ENCODE measurements at regions not wholly inside any gene's neighbourhood (a gene's known extent, or its start where the extent isn't known, plus 50 kb on each side); places are given as distances from the start of the nearest gene placed in this dataset.
"Not testable (repeated sequence)": the region's sequence is repeated elsewhere in the genome, so short reads cannot be mapped to it uniquely, and the experiment has no call there.

DNA sequence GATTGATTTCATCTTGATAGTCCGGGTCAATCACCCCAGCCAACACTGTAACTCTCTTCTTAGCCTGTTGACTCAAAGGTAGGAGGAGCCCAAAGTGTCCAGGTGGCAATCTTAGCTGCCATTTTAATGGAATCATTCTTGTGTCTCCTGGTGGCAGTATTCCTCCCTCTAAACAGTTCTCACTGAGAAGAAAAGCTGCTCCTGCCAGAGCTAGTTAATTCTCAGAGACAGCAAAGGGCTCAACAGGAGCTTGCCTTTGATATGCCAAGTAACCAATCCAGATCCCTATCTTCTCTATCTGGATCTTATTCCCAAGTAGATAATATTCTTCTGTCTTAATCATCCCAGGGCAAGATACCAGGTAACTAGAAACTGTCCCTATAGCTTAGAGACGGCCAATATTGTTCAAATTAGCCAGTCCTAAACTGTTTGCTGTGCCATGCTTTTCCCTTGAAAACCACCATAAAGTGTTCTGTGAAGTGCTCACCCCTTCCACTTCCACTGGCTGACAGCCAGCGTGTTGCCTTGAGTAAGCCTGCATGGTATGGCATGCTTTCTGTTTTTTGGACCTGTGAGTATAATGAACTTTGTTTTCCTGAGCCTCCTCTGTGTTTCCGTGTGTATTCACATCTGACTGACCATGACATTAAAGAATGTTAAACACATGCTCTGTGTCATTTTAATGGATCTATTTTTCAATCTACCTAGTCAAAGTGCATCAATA, 463.7 kb upstream of the SLITRK5 start:
- DNase-seq (ENCODE audit: low read depth): peak; percentile 0
- TF ChIP-seq, protein P1, sequence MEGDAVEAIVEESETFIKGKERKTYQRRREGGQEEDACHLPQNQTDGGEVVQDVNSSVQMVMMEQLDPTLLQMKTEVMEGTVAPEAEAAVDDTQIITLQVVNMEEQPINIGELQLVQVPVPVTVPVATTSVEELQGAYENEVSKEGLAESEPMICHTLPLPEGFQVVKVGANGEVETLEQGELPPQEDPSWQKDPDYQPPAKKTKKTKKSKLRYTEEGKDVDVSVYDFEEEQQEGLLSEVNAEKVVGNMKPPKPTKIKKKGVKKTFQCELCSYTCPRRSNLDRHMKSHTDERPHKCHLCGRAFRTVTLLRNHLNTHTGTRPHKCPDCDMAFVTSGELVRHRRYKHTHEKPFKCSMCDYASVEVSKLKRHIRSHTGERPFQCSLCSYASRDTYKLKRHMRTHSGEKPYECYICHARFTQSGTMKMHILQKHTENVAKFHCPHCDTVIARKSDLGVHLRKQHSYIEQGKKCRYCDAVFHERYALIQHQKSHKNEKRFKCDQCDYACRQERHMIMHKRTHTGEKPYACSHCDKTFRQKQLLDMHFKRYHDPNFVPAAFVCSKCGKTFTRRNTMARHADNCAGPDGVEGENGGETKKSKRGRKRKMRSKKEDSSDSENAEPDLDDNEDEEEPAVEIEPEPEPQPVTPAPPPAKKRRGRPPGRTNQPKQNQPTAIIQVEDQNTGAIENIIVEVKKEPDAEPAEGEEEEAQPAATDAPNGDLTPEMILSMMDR (conservative IDR thresholded peaks at IDR 0.05; ENCODE audit: low read depth, low read length): no peak

DNA sequence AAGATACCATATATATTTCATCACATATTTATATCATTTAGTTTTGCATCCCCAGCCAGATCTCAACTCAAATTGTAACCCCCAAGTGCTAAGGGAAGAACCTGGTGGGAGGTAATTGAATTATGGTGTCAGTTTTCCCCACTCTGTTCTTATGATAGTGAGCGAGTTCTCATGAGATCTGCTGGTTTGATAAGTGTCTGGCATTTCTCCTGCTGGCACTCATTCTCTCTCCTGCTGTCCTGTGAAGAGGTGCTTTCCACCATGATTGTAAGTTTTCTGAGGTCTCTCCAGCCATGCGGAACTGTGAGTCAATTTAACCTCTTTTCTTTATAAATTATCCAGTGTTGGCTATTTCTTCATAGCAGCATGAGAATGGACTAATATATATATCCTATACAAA, 462.5 kb upstream of the SLITRK5 start:
- H3K4me3 ChIP-seq (ENCODE audit: low read length): no peak overlapping the region
- TF ChIP-seq, protein P1 (conservative IDR thresholded peaks at IDR 0.05; ENCODE audit: low read depth, low read length): no peak
- DNase-seq (ENCODE audit: low read depth): no peak

More for the DNA sequence above, 463.7 kb upstream of the SLITRK5 start:
- no peak overlapping the region for H3K4me3 ChIP-seq (ENCODE audit: low read length)

DNA sequence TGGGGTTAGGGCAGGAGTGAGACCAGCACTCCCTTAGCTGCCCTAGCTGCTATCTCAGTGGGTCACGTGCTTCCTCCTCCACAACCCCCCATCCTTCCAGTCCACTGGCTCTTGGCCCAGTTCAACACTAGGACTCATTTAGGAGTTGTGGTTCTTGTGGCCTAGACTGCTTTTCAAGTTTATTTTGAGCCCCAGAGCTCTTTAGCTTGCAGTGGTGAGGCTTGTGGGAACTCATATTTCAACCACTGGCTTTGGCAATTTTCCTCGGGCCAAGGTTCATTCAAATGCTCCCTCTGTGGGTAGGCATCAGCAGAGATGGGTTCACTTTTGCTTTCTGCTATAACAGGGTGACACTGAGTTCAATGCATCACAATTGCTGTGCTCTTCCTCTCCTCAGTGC, 436.2 kb upstream of the SLITRK5 start:
- H3K4me3 ChIP-seq (ENCODE audit: low read length): no peak overlapping the region
- TF ChIP-seq, protein P1 (conservative IDR thresholded peaks at IDR 0.05; ENCODE audit: low read depth, low read length): no peak
- DNase-seq (ENCODE audit: low read depth): no peak

DNA sequence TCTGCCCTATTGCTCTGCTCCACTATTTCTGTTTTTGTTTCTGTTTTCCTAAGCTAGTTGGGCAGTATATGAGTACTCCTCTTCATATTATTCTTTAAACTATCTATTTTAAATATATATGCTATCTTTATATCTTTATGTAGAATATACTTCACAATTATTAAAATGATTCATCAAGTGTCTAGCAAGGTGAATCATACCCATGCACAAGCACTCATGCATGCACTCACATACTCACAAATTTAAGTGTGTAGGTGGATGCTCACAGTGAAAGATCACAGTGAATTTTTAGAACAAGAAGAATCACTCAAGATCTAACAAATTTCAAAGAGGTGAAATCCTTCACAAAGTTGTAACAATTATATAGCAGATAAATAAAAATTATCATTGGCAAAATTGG, 435.6 kb upstream of the SLITRK5 start:
- DNase-seq (ENCODE audit: low read depth): no peak
- TF ChIP-seq, protein P1 (conservative IDR thresholded peaks at IDR 0.05; ENCODE audit: low read depth, low read length): no peak
- no peak overlapping the region for H3K4me3 ChIP-seq (ENCODE audit: low read length)

DNA sequence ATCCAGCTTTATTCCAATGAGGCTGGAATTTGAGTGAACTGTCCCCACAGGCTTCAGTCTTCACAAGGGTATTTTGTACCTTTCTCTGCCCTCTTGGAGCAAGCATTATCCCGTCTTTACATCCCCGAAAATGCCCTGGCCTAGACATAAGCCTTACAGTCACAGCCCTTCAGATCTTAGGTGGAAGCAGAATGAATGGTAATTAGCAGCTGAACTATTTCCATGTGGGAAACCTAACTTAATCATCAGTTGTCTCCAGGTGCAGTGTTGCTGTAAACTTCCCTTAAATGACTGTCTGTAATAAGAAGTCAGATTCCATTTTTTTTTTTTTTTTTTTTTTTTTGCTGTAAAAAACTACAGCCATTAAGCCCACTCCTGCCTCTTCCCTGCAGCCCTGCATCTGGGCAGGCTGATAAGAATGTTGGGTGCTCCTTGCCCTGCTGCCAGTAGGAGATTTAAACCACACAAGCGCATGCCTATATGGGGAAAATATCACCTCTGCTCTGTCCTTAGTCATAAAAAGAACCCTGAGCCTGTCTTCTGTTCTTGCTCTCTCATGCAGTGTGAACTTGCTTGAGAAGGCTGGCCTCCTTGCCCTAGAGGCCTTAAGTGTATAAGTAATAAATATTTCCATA, 426.8 kb upstream of the SLITRK5 start:
- H3K4me3 ChIP-seq (ENCODE audit: low read length): no peak overlapping the region
- no peak for DNase-seq (ENCODE audit: low read depth)
- TF ChIP-seq, protein P1 (conservative IDR thresholded peaks at IDR 0.05; ENCODE audit: low read depth, low read length): no peak

DNA sequence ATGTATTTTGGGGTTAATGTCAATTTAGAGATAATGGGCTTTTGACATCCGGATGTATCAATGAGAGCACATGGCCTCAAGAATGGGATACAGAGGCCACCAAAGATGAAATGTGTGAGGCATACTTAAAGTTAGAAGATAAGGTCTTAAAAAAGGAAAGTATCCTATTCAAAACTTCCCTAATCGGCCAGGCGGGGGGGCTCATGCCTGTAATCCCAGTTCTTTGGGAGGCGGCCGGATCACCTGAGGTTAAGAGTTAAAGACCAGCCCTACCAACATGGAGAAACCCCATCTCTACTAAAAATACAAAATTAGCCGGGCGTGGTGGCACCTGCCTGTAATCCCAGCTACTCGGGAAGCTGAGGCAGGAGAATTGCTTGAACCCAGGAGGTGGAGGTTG, 421.3 kb upstream of the SLITRK5 start:
- not testable (repeated sequence) for H3K4me3 ChIP-seq (ENCODE audit: low read length)

DNA sequence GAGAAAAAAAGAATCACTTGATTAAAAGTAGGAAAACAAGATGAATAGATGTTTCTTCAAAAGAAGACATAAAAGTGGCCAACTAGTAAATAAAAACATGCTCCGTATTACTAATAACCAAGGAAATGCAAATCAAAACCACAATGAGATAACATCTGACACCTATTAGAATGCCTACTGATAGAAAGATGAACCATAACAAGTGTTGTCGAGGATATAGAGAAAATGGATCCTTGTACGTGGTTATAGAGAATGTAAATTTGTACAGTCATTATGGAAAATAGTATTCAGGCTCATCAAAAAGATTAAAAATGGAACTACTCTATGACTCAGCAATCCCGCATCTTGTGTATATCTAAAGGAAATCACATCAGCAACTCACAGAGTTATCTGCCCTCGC, 415.8 kb upstream of the SLITRK5 start:
- no peak overlapping the region for H3K4me3 ChIP-seq (ENCODE audit: low read length)
- TF ChIP-seq, protein P1 (conservative IDR thresholded peaks at IDR 0.05; ENCODE audit: low read depth, low read length): no peak
- DNase-seq (ENCODE audit: low read depth): no peak

More for the DNA sequence above, 421.3 kb upstream of the SLITRK5 start:
- DNase-seq (ENCODE audit: low read depth): not testable (repeated sequence)

Data from retinal pigment epithelial cell (primary cell).